ENCODE measurements at regions not wholly inside any gene's neighbourhood (a gene's known extent, or its start where the extent isn't known, plus 50 kb on each side); places are given as distances from the start of the nearest gene placed in this dataset.

DNA sequence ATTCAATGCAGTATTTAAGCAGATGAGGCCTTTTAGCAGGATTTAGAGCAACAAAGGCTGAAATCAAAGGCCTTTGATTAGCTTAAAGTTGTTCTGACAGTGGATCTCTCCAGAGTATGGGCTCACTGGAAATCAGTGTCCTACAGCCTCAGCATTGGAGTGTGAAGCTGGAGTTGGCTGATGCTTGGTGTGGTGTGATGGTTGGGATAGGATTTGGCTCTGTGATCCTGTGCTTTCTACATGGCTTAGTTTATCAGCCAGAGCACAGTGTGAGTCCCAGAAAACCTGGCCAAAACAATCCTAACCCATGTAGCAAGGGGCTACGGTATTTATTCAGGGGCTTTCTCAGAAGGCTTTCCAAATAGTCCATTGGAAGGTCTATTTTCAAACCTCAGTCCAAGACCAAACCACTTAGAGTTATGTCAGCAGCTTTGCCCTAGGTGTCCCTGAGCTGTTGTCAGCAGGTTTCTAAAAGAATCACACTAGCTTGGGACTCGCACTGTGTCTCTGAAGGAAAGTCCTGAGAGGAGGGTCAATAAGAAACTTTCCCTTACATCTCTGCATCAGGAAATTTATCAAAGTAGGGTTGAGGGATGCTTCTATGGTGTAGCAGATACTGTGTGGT, 65.4 kb upstream of the ANKRD1 start:
- Histone ChIP-seq H4K20me1 (ENCODE audit: insufficient read depth) (no peaks in the 10 kb centered on the region), H3K9me2 (no peaks in the 10 kb centered on the region), H3K9me3 (no peaks in the 10 kb centered on the region), H3K4me2 (no peak overlapping the region), H2AFZ (ENCODE audit: low read depth) (no peak overlapping the region), H3K27me3 (ENCODE audit: insufficient read depth) (no peaks in the 10 kb centered on the region), H3K4me3 (ENCODE audit: low read depth in 2 of 2, low read length in 1 of 2) (no peak overlapping the region), H3K79me2 (ENCODE audit: insufficient read depth) (no peaks in the 10 kb centered on the region), H3K36me3 (replicated peaks in 1 of 2; ENCODE audit: control insufficient read depth in 1 of 2, insufficient read depth in 2 of 2, low read length in 1 of 2) (no peaks in the 10 kb centered on the region), H3F3A (replicated peaks; ENCODE audit: insufficient read depth) (no peaks in the 10 kb centered on the region), H3K9ac (no peak overlapping the region), H3K4me1 (ENCODE audit: control insufficient read depth in 1 of 2, insufficient read depth in 2 of 2, low read depth in 1 of 2, low read length in 1 of 2) (no peaks in the 10 kb centered on the region), H3K27ac (ENCODE audit: low read depth in 2 of 2, low read length in 1 of 2) (no peak overlapping the region)
- WGBS (ENCODE audit: low lambda C conversion rate) = 90% methylated on average over 2 of the region's 2 CpGs
- ChIA-PET POLR2A (no interaction called here), CTCF (interaction anchor here (0.6 to 1.7 kb wide), 2 partner anchors 20 to 56 kb away, joined by 5 read pairs; no protein-coding TSS in a partner anchor)
- DNase-seq = no peak
- no peak for TF ChIP-seq FOSL2 (IDR thresholded peaks at IDR 0.05; ENCODE audit: borderline replicate concordance, low read depth)

GRCh38 chr10:90986870-90987269, 66.0 kb upstream of the ANKRD1 start:
- no peaks in the 10 kb centered on the region for H3K36me3 ChIP-seq (replicated peaks in 1 of 2; ENCODE audit: control insufficient read depth in 1 of 2, insufficient read depth in 2 of 2, low read length in 1 of 2)
- no peaks in the 10 kb centered on the region for H3K9me3 ChIP-seq
- POLR2A ChIA-PET = no interaction called here
- H3K4me2 ChIP-seq = no peak overlapping the region
- no peak overlapping the region for H3K4me3 ChIP-seq (ENCODE audit: low read depth in 2 of 2, low read length in 1 of 2)
- H3K9ac ChIP-seq = no peak overlapping the region
- no peaks in the 10 kb centered on the region for H4K20me1 ChIP-seq (ENCODE audit: insufficient read depth)
- no peaks in the 10 kb centered on the region for H3F3A ChIP-seq (replicated peaks; ENCODE audit: insufficient read depth)
- H3K79me2 ChIP-seq (ENCODE audit: insufficient read depth) = no peaks in the 10 kb centered on the region
- no peak overlapping the region for H3K27ac ChIP-seq (ENCODE audit: low read depth in 2 of 2, low read length in 1 of 2)
- no peaks in the 10 kb centered on the region for H3K9me2 ChIP-seq
- no peak for DNase-seq
- no peaks in the 10 kb centered on the region for H3K27me3 ChIP-seq (ENCODE audit: insufficient read depth)
- 82% methylated on average over 2 of the region's 2 CpGs for WGBS (ENCODE audit: low lambda C conversion rate)
- TF ChIP-seq RFX5 (IDR thresholded peaks at IDR 0.05; ENCODE audit: low read length) = no peak
- CTCF ChIA-PET = interaction anchor here (1.7 kb wide), 1 partner anchor 19 kb away, joined by 5 read pairs; no protein-coding TSS in a partner anchor
- no peaks in the 10 kb centered on the region for H3K4me1 ChIP-seq (ENCODE audit: control insufficient read depth in 1 of 2, insufficient read depth in 2 of 2, low read depth in 1 of 2, low read length in 1 of 2)
- H2AFZ ChIP-seq (ENCODE audit: low read depth) = no peak overlapping the region

DNA sequence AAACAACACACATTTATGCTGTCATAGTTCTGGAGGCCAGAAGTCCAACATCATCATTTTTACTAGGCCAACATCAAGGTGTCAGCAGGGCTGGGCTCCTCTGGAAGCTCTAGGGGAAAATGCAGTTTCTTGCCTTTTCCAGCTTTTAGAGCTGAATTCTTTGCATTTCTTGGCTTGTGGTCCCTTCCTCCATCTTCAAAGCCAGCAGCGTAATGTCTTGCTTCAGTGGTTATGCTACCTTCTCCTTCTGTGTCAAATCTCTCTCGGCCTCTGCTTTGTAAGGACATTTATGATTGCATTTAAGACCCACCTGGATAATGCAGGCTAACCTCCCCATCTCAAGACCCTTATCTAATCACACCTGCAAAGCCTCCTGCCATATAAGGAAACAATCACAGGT, 66.5 kb upstream of the ANKRD1 start:
- Histone ChIP-seq H3K27me3 (ENCODE audit: insufficient read depth) (no peaks in the 10 kb centered on the region), H3K4me1 (ENCODE audit: control insufficient read depth in 1 of 2, insufficient read depth in 2 of 2, low read depth in 1 of 2, low read length in 1 of 2) (no peaks in the 10 kb centered on the region), H3K9me3 (no peaks in the 10 kb centered on the region), H3K9me2 (no peaks in the 10 kb centered on the region), H2AFZ (ENCODE audit: low read depth) (no peak overlapping the region), H3K4me2 (no peak overlapping the region), H3K9ac (no peak overlapping the region), H4K20me1 (ENCODE audit: insufficient read depth) (no peaks in the 10 kb centered on the region), H3K4me3 (ENCODE audit: low read depth in 2 of 2, low read length in 1 of 2) (no peak overlapping the region), H3K36me3 (replicated peaks in 1 of 2; ENCODE audit: control insufficient read depth in 1 of 2, insufficient read depth in 2 of 2, low read length in 1 of 2) (no peaks in the 10 kb centered on the region), H3K79me2 (ENCODE audit: insufficient read depth) (no peaks in the 10 kb centered on the region), H3F3A (replicated peaks; ENCODE audit: insufficient read depth) (no peaks in the 10 kb centered on the region), H3K27ac (ENCODE audit: low read depth in 2 of 2, low read length in 1 of 2) (no peak overlapping the region)
- POLR2A ChIA-PET = no interaction called here
- TF ChIP-seq RCOR1 (IDR thresholded peaks at IDR 0.05; ENCODE audit: low read length) (no peak), EZH2phosphoT487 (IDR thresholded peaks at IDR 0.05; ENCODE audit: borderline replicate concordance, low read depth) (no peak), GABPA (IDR thresholded peaks at IDR 0.05; ENCODE audit: low read depth) (no peak), RXRA (IDR thresholded peaks at IDR 0.05; ENCODE audit: borderline replicate concordance, low read depth) (no peak), MAX (IDR thresholded peaks at IDR 0.05; ENCODE audit: low read depth) (no peak)
- CTCF ChIA-PET = no interaction called here
- 78% methylated on average over 2 of the region's 2 CpGs for WGBS (ENCODE audit: low lambda C conversion rate)
- no peak for DNase-seq

All from SK-N-SH (cell line).